ENCODE measurements at regions not wholly inside any gene's neighbourhood (a gene's known extent, or its start where the extent isn't known, plus 50 kb on each side); places are given as distances from the start of the nearest gene placed in this dataset.

- Histone ChIP-seq H3K4me3 (IDR thresholded peaks at IDR 0.05; ENCODE audit: insufficient read depth, low read depth, low read length) (no peak overlapping the region), H3K9ac (no peak overlapping the region), H3K27me3 (ENCODE audit: insufficient read depth, low read depth) (no peaks in the 10 kb centered on the region), H3K27ac (no peak overlapping the region), H3K4me1 (ENCODE audit: low read depth, poor library complexity, severe bottlenecking) (no peaks in the 10 kb centered on the region), H4K20me1 (ENCODE audit: insufficient read depth) (no peaks in the 10 kb centered on the region), H2AFZ (ENCODE audit: low read depth) (no peak overlapping the region), H3K4me2 (no peak overlapping the region), H3K36me3 (ENCODE audit: insufficient read depth) (no peaks in the 10 kb centered on the region), H3K79me2 (ENCODE audit: insufficient read depth, low read depth) (no peaks in the 10 kb centered on the region)
- TF ChIP-seq CTCF (conservative IDR thresholded peaks at IDR 0.05; ENCODE audit: low read depth, low read length) = no peak
Measured at GRCh38 chr2:807300-807699, 130.1 kb upstream of the TMEM18 start.

GRCh38 chr2:805664-806063, 128.5 kb upstream of the TMEM18 start:
- Histone ChIP-seq H3K36me3 (ENCODE audit: insufficient read depth) (no peaks in the 10 kb centered on the region), H3K9ac (no peak overlapping the region), H3K4me1 (ENCODE audit: low read depth, poor library complexity, severe bottlenecking) (no peaks in the 10 kb centered on the region), H2AFZ (ENCODE audit: low read depth) (no peak overlapping the region), H3K27ac (no peak overlapping the region), H3K27me3 (ENCODE audit: insufficient read depth, low read depth) (no peaks in the 10 kb centered on the region), H3K4me2 (no peak overlapping the region), H3K79me2 (ENCODE audit: insufficient read depth, low read depth) (no peaks in the 10 kb centered on the region), H4K20me1 (ENCODE audit: insufficient read depth) (no peaks in the 10 kb centered on the region), H3K4me3 (IDR thresholded peaks at IDR 0.05; ENCODE audit: insufficient read depth, low read depth, low read length) (no peak overlapping the region)
- TF ChIP-seq CTCF (conservative IDR thresholded peaks at IDR 0.05; ENCODE audit: low read depth, low read length) = no peak

- H3K4me2 ChIP-seq = no peak overlapping the region
- no peaks in the 10 kb centered on the region for H3K36me3 ChIP-seq (ENCODE audit: insufficient read depth)
- no peaks in the 10 kb centered on the region for H4K20me1 ChIP-seq (ENCODE audit: insufficient read depth)
- H3K79me2 ChIP-seq (ENCODE audit: insufficient read depth, low read depth) = no peaks in the 10 kb centered on the region
- H3K4me3 ChIP-seq (IDR thresholded peaks at IDR 0.05; ENCODE audit: insufficient read depth, low read depth, low read length) = no peak overlapping the region
- no peak for TF ChIP-seq CTCF (conservative IDR thresholded peaks at IDR 0.05; ENCODE audit: low read depth, low read length)
- H3K9ac ChIP-seq = no peak overlapping the region
- H3K27me3 ChIP-seq (ENCODE audit: insufficient read depth, low read depth) = no peaks in the 10 kb centered on the region
- H3K27ac ChIP-seq = no peak overlapping the region
- no peak overlapping the region for H2AFZ ChIP-seq (ENCODE audit: low read depth)
- H3K4me1 ChIP-seq (ENCODE audit: low read depth, poor library complexity, severe bottlenecking) = no peaks in the 10 kb centered on the region
Measured at GRCh38 chr2:797993-798392, 120.8 kb upstream of the TMEM18 start.

- Histone ChIP-seq H3K4me3 (IDR thresholded peaks at IDR 0.05; ENCODE audit: insufficient read depth, low read depth, low read length) (no peak overlapping the region), H3K79me2 (ENCODE audit: insufficient read depth, low read depth) (no peaks in the 10 kb centered on the region), H3K27me3 (ENCODE audit: insufficient read depth, low read depth) (no peaks in the 10 kb centered on the region), H3K9ac (no peak overlapping the region), H3K4me1 (ENCODE audit: low read depth, poor library complexity, severe bottlenecking) (no peaks in the 10 kb centered on the region), H3K27ac (no peak overlapping the region), H3K4me2 (no peak overlapping the region), H3K36me3 (ENCODE audit: insufficient read depth) (no peaks in the 10 kb centered on the region), H4K20me1 (ENCODE audit: insufficient read depth) (no peaks in the 10 kb centered on the region), H2AFZ (ENCODE audit: low read depth) (no peak overlapping the region)
- TF ChIP-seq CTCF (conservative IDR thresholded peaks at IDR 0.05; ENCODE audit: low read depth, low read length) = no peak
Measured at GRCh38 chr2:797556-797955, 120.3 kb upstream of the TMEM18 start.
